Keratinocyte (primary cell): ENCODE measurements at regions not wholly inside any gene's neighbourhood (a gene's known extent, or its start where the extent isn't known, plus 50 kb on each side); places are given as distances from the start of the nearest gene placed in this dataset.

Experiments used
- DNase-seq: peaks from one replicate; pipeline ENCODE4 v3.0.0-alpha.2; 2011; ENCODE audit warnings: low read depth, missing footprints, low spot score
- FAIRE-seq: peaks from 2 replicates; lab custom pipeline; 2011; peaks lifted over from hg19 to GRCh38; lab: Jason Lieb, UNC
- H2AFZ ChIP-seq: 2 replicates; pipeline ENCODE4 v1.6.0; 2012; ENCODE audit warnings: low read length, control low read depth, inconsistent platforms; ENCODE audit not compliant: control insufficient read depth
- H3K27ac ChIP-seq: 2 replicates; pipeline ENCODE4 v1.5.1; 2011; ENCODE audit warnings: low read length; ENCODE audit not compliant: control insufficient read depth, insufficient read depth
- H3K27me3 ChIP-seq: 3 replicates; pipeline ENCODE4 v1.6.0; 2011; ENCODE audit warnings: low read length; ENCODE audit not compliant: control insufficient read depth, insufficient read depth; ENCODE audit errors: extremely low read depth
- H3K36me3 ChIP-seq, 2 experiments: 2 replicates in 1 of 2; 3 replicates in 1 of 2; pipeline ENCODE4 v1.5.1; 2011; ENCODE audit warnings: low read length in 2 of 2, mild to moderate bottlenecking in 1 of 2; ENCODE audit not compliant: control insufficient read depth in 2 of 2, insufficient read depth in 2 of 2; ENCODE audit errors: extremely low read depth in 1 of 2
- H3K4me1 ChIP-seq: 3 replicates; pipeline ENCODE4 v1.5.1; 2011; ENCODE audit warnings: low read length; ENCODE audit not compliant: control insufficient read depth, insufficient read depth; ENCODE audit errors: extremely low read depth
- H3K4me2 ChIP-seq: 3 replicates; pipeline ENCODE4 v1.6.0; 2011; ENCODE audit warnings: low read depth, low read length; ENCODE audit not compliant: control insufficient read depth, insufficient read depth; ENCODE audit errors: extremely low read depth
- H3K4me3 ChIP-seq, 3 experiments: fragments of 200-600 bp in 1 of 3; sonication (generic) in 1 of 3; 2 replicates in 2 of 3; 3 replicates in 1 of 3; pipeline ENCODE4 v1.5.1; 2011 to 2016; ENCODE audit warnings: low read length in 3 of 3, mild to moderate bottlenecking in 3 of 3, control low read depth in 2 of 3, inconsistent platforms in 1 of 3, low read depth in 1 of 3, mixed read lengths in 1 of 3, mixed run types in 1 of 3, moderate library complexity in 1 of 3; ENCODE audit not compliant: control insufficient read depth in 2 of 3, insufficient read depth in 2 of 3; ENCODE audit errors: extremely low read depth in 1 of 3
- H3K79me2 ChIP-seq: 2 replicates; pipeline ENCODE4 v1.6.0; 2012; ENCODE audit warnings: low read length; ENCODE audit not compliant: control insufficient read depth, insufficient read depth
- H3K9ac ChIP-seq: 3 replicates; pipeline ENCODE4 v1.6.0; 2011; ENCODE audit warnings: low read length; ENCODE audit not compliant: control insufficient read depth, insufficient read depth; ENCODE audit errors: extremely low read depth
- H3K9me1 ChIP-seq: 3 replicates; pipeline ENCODE4 v1.6.0; 2011; ENCODE audit warnings: low read length; ENCODE audit not compliant: control insufficient read depth, insufficient read depth; ENCODE audit errors: extremely low read depth
- H3K9me3 ChIP-seq: 2 replicates; pipeline ENCODE4 v1.5.1; 2012; ENCODE audit warnings: low read depth, low read length; ENCODE audit not compliant: control insufficient read depth
- H4K20me1 ChIP-seq: 3 replicates; pipeline ENCODE4 v1.6.0; 2011; ENCODE audit warnings: low read length; ENCODE audit not compliant: control insufficient read depth, insufficient read depth; ENCODE audit errors: extremely low read depth
- EZH2 ChIP-seq: IDR thresholded peaks from one replicate; pipeline ENCODE4 v1.6.1; 2012; ENCODE audit warnings: inconsistent platforms, mild to moderate bottlenecking, low read length, moderate library complexity
- dilution Hi-C: fragments of 300-500 bp; cut with MboI; formaldehyde crosslinking; loops from one replicate; pipeline ENCODE4 v1.7.0; 2020; ENCODE audit warnings: low sequenced_read_pairs; ENCODE audit not compliant: extremely low pct_ligation_motif_present
- TF ChIP-seq, protein P1 (sequence below), 3 experiments: IDR thresholded peaks in 1 of 3; conservative IDR thresholded peaks in 1 of 3; optimal IDR thresholded peaks in 1 of 3; 2 replicates in 2 of 3; 3 replicates in 1 of 3; pipeline versions ENCODE3 to v1.5.1; 2011; ENCODE audit warnings: low read length in 3 of 3, mild to moderate bottlenecking in 3 of 3, moderate library complexity in 2 of 3, control low read depth in 1 of 3, inconsistent platforms in 1 of 3; ENCODE audit not compliant: insufficient read depth in 2 of 3; ENCODE audit errors: extremely low read depth in 1 of 3

DNA sequence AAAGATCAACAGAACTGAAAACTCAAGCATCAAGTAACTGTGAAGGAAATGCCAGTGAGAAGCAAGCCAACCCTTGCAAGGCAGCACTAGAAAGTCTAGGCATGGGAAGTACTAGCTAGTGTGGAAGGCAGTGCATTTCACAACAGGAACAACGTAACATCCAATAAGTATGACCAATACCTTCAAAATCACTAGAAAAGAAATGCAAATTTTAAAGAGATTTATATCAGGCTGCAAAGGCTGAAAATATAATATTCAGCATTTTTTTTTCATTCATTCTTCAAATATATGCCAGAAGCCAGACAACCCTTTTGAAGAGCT is 121.9 kb downstream of the DLEU7 start:
- Histone ChIP-seq H3K9me3 (no peaks in the 10 kb centered on the region), H3K9me1 (no peaks in the 10 kb centered on the region), H3K4me1 (no peaks in the 10 kb centered on the region), H3K27ac (no peak overlapping the region), H3K4me3 (no peak overlapping the region), H4K20me1 (no peaks in the 10 kb centered on the region), H3K27me3 (no peaks in the 10 kb centered on the region), H3K9ac (no peak overlapping the region), H3K4me2 (no peak overlapping the region), H3K79me2 (no peaks in the 10 kb centered on the region), H2AFZ (no peak overlapping the region), H3K36me3 (no peaks in the 10 kb centered on the region)
- no peak for DNase-seq
- FAIRE-seq, result no peak
- dilution Hi-C loops, result no loop called here
- TF ChIP-seq, protein P1, sequence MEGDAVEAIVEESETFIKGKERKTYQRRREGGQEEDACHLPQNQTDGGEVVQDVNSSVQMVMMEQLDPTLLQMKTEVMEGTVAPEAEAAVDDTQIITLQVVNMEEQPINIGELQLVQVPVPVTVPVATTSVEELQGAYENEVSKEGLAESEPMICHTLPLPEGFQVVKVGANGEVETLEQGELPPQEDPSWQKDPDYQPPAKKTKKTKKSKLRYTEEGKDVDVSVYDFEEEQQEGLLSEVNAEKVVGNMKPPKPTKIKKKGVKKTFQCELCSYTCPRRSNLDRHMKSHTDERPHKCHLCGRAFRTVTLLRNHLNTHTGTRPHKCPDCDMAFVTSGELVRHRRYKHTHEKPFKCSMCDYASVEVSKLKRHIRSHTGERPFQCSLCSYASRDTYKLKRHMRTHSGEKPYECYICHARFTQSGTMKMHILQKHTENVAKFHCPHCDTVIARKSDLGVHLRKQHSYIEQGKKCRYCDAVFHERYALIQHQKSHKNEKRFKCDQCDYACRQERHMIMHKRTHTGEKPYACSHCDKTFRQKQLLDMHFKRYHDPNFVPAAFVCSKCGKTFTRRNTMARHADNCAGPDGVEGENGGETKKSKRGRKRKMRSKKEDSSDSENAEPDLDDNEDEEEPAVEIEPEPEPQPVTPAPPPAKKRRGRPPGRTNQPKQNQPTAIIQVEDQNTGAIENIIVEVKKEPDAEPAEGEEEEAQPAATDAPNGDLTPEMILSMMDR (optimal IDR thresholded peaks at IDR 0.05 in 1 of 3, IDR thresholded peaks at IDR 0.05 in 1 of 3, conservative IDR thresholded peaks at IDR 0.05 in 1 of 3; ENCODE audit: extremely low read depth in 1 of 3, insufficient read depth in 2 of 3, low read length in 3 of 3), result no peak
- TF ChIP-seq EZH2, result no peak

DNA sequence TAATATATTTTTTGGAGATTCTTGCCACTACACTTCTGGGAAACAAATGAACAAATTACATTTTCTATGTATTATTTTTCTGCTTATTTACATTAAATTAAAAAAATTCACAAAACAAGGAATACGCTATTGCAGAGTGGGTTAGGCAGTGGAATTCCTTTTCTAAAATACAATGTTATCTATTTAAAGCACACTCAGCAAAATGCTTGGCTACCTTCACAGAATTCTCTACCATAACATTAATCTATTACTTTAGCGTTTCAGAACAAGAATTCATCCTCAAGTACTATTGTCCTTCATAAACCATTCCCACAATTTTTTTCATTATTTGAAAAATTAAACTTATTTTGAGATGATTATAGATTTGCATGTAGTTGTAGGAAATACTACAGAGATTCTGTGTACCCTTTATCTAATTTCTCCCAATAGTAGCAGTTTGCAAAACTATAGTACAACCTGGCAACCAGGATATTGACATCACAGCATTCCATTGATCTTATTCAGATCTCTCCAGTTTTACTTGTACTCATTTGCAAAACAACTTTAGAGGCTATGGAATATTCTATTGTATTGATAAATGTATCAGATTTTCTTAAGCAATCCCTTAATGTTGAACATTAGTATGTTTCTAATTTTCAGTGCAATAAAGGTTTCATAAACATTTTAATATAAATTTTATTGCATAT is 120.9 kb downstream of the DLEU7 start:
- H3K4me2 ChIP-seq, result no peak overlapping the region
- no peaks in the 10 kb centered on the region for H3K4me1 ChIP-seq
- no peak overlapping the region for H3K9ac ChIP-seq
- no peaks in the 10 kb centered on the region for H3K79me2 ChIP-seq
- H2AFZ ChIP-seq, result no peak overlapping the region
- DNase-seq (no peak), FAIRE-seq (no peak)
- no peak overlapping the region for H3K27ac ChIP-seq
- dilution Hi-C loops, result no loop called here
- H3K9me1 ChIP-seq, result no peaks in the 10 kb centered on the region
- no peak overlapping the region for H3K4me3 ChIP-seq
- TF ChIP-seq, protein P1 (optimal IDR thresholded peaks at IDR 0.05 in 1 of 3, IDR thresholded peaks at IDR 0.05 in 1 of 3, conservative IDR thresholded peaks at IDR 0.05 in 1 of 3; ENCODE audit: extremely low read depth in 1 of 3, insufficient read depth in 2 of 3, low read length in 3 of 3), result no peak
- no peak for TF ChIP-seq EZH2
- H3K9me3 ChIP-seq, result no peaks in the 10 kb centered on the region
- H3K36me3 ChIP-seq, result no peaks in the 10 kb centered on the region
- H4K20me1 ChIP-seq, result no peaks in the 10 kb centered on the region
- H3K27me3 ChIP-seq, result no peaks in the 10 kb centered on the region
